ENCODE measurements at regions not wholly inside any gene's neighbourhood (a gene's known extent, or its start where the extent isn't known, plus 50 kb on each side); places are given as distances from the start of the nearest gene placed in this dataset.
A peak's percentile ranks its signal among the peaks of the same experiment; 100 is the strongest.

- no peak overlapping the region for H3K56ac ChIP-seq (ENCODE audit: low read length)
- no peak for DNase-seq
- H3K4me3 ChIP-seq (ENCODE audit: low read length) = no peak overlapping the region
- no peaks in the 10 kb centered on the region for H3K79me2 ChIP-seq (ENCODE audit: control insufficient read depth, insufficient read depth, low read length)
- no peak overlapping the region for H3K4me2 ChIP-seq (ENCODE audit: low read length)
- H2BK120ac ChIP-seq (ENCODE audit: low read depth, low read length) = peak overlapping the region; percentile 28
- H4K8ac ChIP-seq (ENCODE audit: low read depth, low read length) = no peak overlapping the region
- no CpG with 5 or more reads among the region's 3 CpGs for WGBS (ENCODE audit: extremely low coverage, insufficient coverage, low lambda C conversion rate)
- H3K23ac ChIP-seq (ENCODE audit: low read length) = no peak overlapping the region
- H3K36me3 ChIP-seq (ENCODE audit: control insufficient read depth, insufficient read depth, low read length) = no peaks in the 10 kb centered on the region
- H3K27me3 ChIP-seq (ENCODE audit: insufficient read depth, low read length, poor library complexity) = no peaks in the 10 kb centered on the region
- no peak overlapping the region for H2BK5ac ChIP-seq (ENCODE audit: low read length)
- H4K5ac ChIP-seq (ENCODE audit: low read length) = no peak overlapping the region
- H3K9ac ChIP-seq (ENCODE audit: low read length) = no peak overlapping the region
- H3K4me1 ChIP-seq (ENCODE audit: control insufficient read depth, low read depth, low read length) = peaks cover 2% of the 10 kb centered on the region
- H3K4ac ChIP-seq (ENCODE audit: low read depth, low read length) = no peak overlapping the region
- no peak overlapping the region for H3K18ac ChIP-seq (ENCODE audit: low read length)
- no peak overlapping the region for H3K27ac ChIP-seq (ENCODE audit: low read depth, low read length)
- no peaks in the 10 kb centered on the region for H3K79me1 ChIP-seq (ENCODE audit: low read length)
- H2AK5ac ChIP-seq (ENCODE audit: low read length) = no peak overlapping the region
- H2BK15ac ChIP-seq (replicated peaks; ENCODE audit: low read depth) = no peak overlapping the region
These were observed 545.9 kb upstream of the GCFC2 start for GRCh38 chr2:76256458-76257088.

GRCh38 chr2:76252704-76253103 is 542.0 kb upstream of the GCFC2 start:
- Histone ChIP-seq H3K4me1 (ENCODE audit: control insufficient read depth, low read depth, low read length) (peaks cover 2% of the 10 kb centered on the region), H3K79me1 (ENCODE audit: low read length) (no peaks in the 10 kb centered on the region), H2BK120ac (ENCODE audit: low read depth, low read length) (no peak overlapping the region), H3K23ac (ENCODE audit: low read length) (no peak overlapping the region), H4K5ac (ENCODE audit: low read length) (no peak overlapping the region), H2BK5ac (ENCODE audit: low read length) (no peak overlapping the region), H3K79me2 (ENCODE audit: control insufficient read depth, insufficient read depth, low read length) (no peaks in the 10 kb centered on the region), H3K4me3 (ENCODE audit: low read length) (no peak overlapping the region), H3K36me3 (ENCODE audit: control insufficient read depth, insufficient read depth, low read length) (no peaks in the 10 kb centered on the region), H3K27me3 (ENCODE audit: insufficient read depth, low read length, poor library complexity) (no peaks in the 10 kb centered on the region), H2BK15ac (replicated peaks; ENCODE audit: low read depth) (no peak overlapping the region), H3K4ac (ENCODE audit: low read depth, low read length) (no peak overlapping the region), H3K27ac (ENCODE audit: low read depth, low read length) (no peak overlapping the region), H2AK5ac (ENCODE audit: low read length) (no peak overlapping the region), H3K56ac (ENCODE audit: low read length) (no peak overlapping the region), H3K18ac (ENCODE audit: low read length) (no peak overlapping the region), H3K4me2 (ENCODE audit: low read length) (no peak overlapping the region), H4K8ac (ENCODE audit: low read depth, low read length) (no peak overlapping the region), H3K9ac (ENCODE audit: low read length) (no peak overlapping the region)
- DNase-seq = no peak
- no CpG with 5 or more reads among the region's 1 CpG for WGBS (ENCODE audit: extremely low coverage, insufficient coverage, low lambda C conversion rate)

- no CpG with 5 or more reads among the region's 2 CpGs for WGBS (ENCODE audit: extremely low coverage, insufficient coverage, low lambda C conversion rate)
- no peak overlapping the region for H3K4me2 ChIP-seq (ENCODE audit: low read length)
- no peak overlapping the region for H3K27ac ChIP-seq (ENCODE audit: low read depth, low read length)
- H3K56ac ChIP-seq (ENCODE audit: low read length) = no peak overlapping the region
- H3K18ac ChIP-seq (ENCODE audit: low read length) = no peak overlapping the region
- H3K4me1 ChIP-seq (ENCODE audit: control insufficient read depth, low read depth, low read length) = no peaks in the 10 kb centered on the region
- H3K9ac ChIP-seq (ENCODE audit: low read length) = no peak overlapping the region
- no peak overlapping the region for H2AK5ac ChIP-seq (ENCODE audit: low read length)
- H3K36me3 ChIP-seq (ENCODE audit: control insufficient read depth, insufficient read depth, low read length) = no peaks in the 10 kb centered on the region
- no peak overlapping the region for H2BK5ac ChIP-seq (ENCODE audit: low read length)
- no peak overlapping the region for H4K8ac ChIP-seq (ENCODE audit: low read depth, low read length)
- H3K79me1 ChIP-seq (ENCODE audit: low read length) = no peaks in the 10 kb centered on the region
- no peak overlapping the region for H3K23ac ChIP-seq (ENCODE audit: low read length)
- no peak overlapping the region for H3K4me3 ChIP-seq (ENCODE audit: low read length)
- H3K79me2 ChIP-seq (ENCODE audit: control insufficient read depth, insufficient read depth, low read length) = no peaks in the 10 kb centered on the region
- H2BK15ac ChIP-seq (replicated peaks; ENCODE audit: low read depth) = no peak overlapping the region
- no peak overlapping the region for H4K5ac ChIP-seq (ENCODE audit: low read length)
- no peak for DNase-seq
- no peak overlapping the region for H2BK120ac ChIP-seq (ENCODE audit: low read depth, low read length)
- H3K27me3 ChIP-seq (ENCODE audit: insufficient read depth, low read length, poor library complexity) = peaks cover 2% of the 10 kb centered on the region
- H3K4ac ChIP-seq (ENCODE audit: low read depth, low read length) = no peak overlapping the region
These were observed 540.6 kb upstream of the GCFC2 start for GRCh38 chr2:76251342-76251741.

GRCh38 chr2:76247006-76247405 is 536.3 kb upstream of the GCFC2 start:
- Histone ChIP-seq H3K4ac (ENCODE audit: low read depth, low read length) (no peak overlapping the region), H2BK15ac (replicated peaks; ENCODE audit: low read depth) (no peak overlapping the region), H3K23ac (ENCODE audit: low read length) (no peak overlapping the region), H3K27me3 (ENCODE audit: insufficient read depth, low read length, poor library complexity) (peaks cover 2% of the 10 kb centered on the region), H4K5ac (ENCODE audit: low read length) (no peak overlapping the region), H3K27ac (ENCODE audit: low read depth, low read length) (no peak overlapping the region), H2BK5ac (ENCODE audit: low read length) (no peak overlapping the region), H3K4me3 (ENCODE audit: low read length) (no peak overlapping the region), H4K8ac (ENCODE audit: low read depth, low read length) (no peak overlapping the region), H3K18ac (ENCODE audit: low read length) (no peak overlapping the region), H3K36me3 (ENCODE audit: control insufficient read depth, insufficient read depth, low read length) (no peaks in the 10 kb centered on the region), H3K79me1 (ENCODE audit: low read length) (no peaks in the 10 kb centered on the region), H2BK120ac (ENCODE audit: low read depth, low read length) (no peak overlapping the region), H3K4me2 (ENCODE audit: low read length) (no peak overlapping the region), H3K9ac (ENCODE audit: low read length) (no peak overlapping the region), H2AK5ac (ENCODE audit: low read length) (no peak overlapping the region), H3K56ac (ENCODE audit: low read length) (no peak overlapping the region), H3K79me2 (ENCODE audit: control insufficient read depth, insufficient read depth, low read length) (no peaks in the 10 kb centered on the region), H3K4me1 (ENCODE audit: control insufficient read depth, low read depth, low read length) (no peaks in the 10 kb centered on the region)
- no peak for DNase-seq
- WGBS (ENCODE audit: extremely low coverage, insufficient coverage, low lambda C conversion rate) = no CpG with 5 or more reads among the region's 3 CpGs

GRCh38 chr2:76211991-76212985 is 501.6 kb upstream of the GCFC2 start:
- Histone ChIP-seq H2BK15ac (replicated peaks; ENCODE audit: low read depth) (peak overlapping the region; percentile 57), H3K79me2 (ENCODE audit: control insufficient read depth, insufficient read depth, low read length) (no peaks in the 10 kb centered on the region), H3K23ac (ENCODE audit: low read length) (no peak overlapping the region), H2BK5ac (ENCODE audit: low read length) (no peak overlapping the region), H4K8ac (ENCODE audit: low read depth, low read length) (no peak overlapping the region), H3K4me2 (ENCODE audit: low read length) (no peak overlapping the region), H2BK120ac (ENCODE audit: low read depth, low read length) (no peak overlapping the region), H3K4me3 (ENCODE audit: low read length) (no peak overlapping the region), H3K36me3 (ENCODE audit: control insufficient read depth, insufficient read depth, low read length) (no peaks in the 10 kb centered on the region), H3K18ac (ENCODE audit: low read length) (peak overlapping the region; percentile 51), H3K4me1 (ENCODE audit: control insufficient read depth, low read depth, low read length) (peaks cover 2% of the 10 kb centered on the region), H3K56ac (ENCODE audit: low read length) (no peak overlapping the region), H3K4ac (ENCODE audit: low read depth, low read length) (no peak overlapping the region), H4K5ac (ENCODE audit: low read length) (no peak overlapping the region), H3K79me1 (ENCODE audit: low read length) (no peaks in the 10 kb centered on the region), H3K27ac (ENCODE audit: low read depth, low read length) (no peak overlapping the region), H2AK5ac (ENCODE audit: low read length) (no peak overlapping the region), H3K9ac (ENCODE audit: low read length) (no peak overlapping the region), H3K27me3 (ENCODE audit: insufficient read depth, low read length, poor library complexity) (no peaks in the 10 kb centered on the region)
- WGBS (ENCODE audit: extremely low coverage, insufficient coverage, low lambda C conversion rate) = 100% methylated on average over 1 of the region's 5 CpGs
- DNase-seq = no peak

Data from mesendoderm (in vitro differentiated cells).